ENCODE measurements at regions not wholly inside any gene's neighbourhood (a gene's known extent, or its start where the extent isn't known, plus 50 kb on each side); places are given as distances from the start of the nearest gene placed in this dataset.
A peak's percentile ranks its signal among the peaks of the same experiment; 100 is the strongest.

GRCh38 chr3:24773798-24774197 is 279.1 kb upstream of the THRB start:
- no peaks in the 10 kb centered on the region for H3K4me1 ChIP-seq (ENCODE audit: control insufficient read depth, insufficient read depth, low read length)
- ChIA-PET SMC1A (ENCODE audit: uncharacterized antibody, unreplicated experiment) (interaction anchor here (1.0 kb wide), 1 partner anchor 260 kb away, joined by 6 read pairs; no protein-coding TSS in a partner anchor), POLR2A (no interaction called here), RAD21 (ENCODE audit: unreplicated experiment) (interaction anchor here (1.0 kb wide), 2 partner anchors 260 to 818 kb away, joined by 4 to 6 read pairs; no protein-coding TSS in a partner anchor), CTCF (interaction anchor here (0.6 to 6.4 kb wide), 7 partner anchors 10 to 820 kb away, joined by 3 to 66 read pairs (median 6); no protein-coding TSS in a partner anchor)
- no peak overlapping the region for H3K27ac ChIP-seq (ENCODE audit: control insufficient read depth, insufficient read depth)
- no peaks in the 10 kb centered on the region for H3K79me2 ChIP-seq (ENCODE audit: control insufficient read depth, insufficient read depth, low read length)
- WGBS (ENCODE audit: insufficient coverage, insufficient replicate concordance, low lambda C conversion rate, missing lambda C conversion rate): 1% methylated on average over 4 of the region's 4 CpGs
- no peak overlapping the region for H3K4me3 ChIP-seq
- FAIRE-seq: no peak
- TF ChIP-seq MXI1 (IDR thresholded peaks at IDR 0.05; ENCODE audit: low read depth, low read length): no peak
- TF ChIP-seq SMC3 (IDR thresholded peaks at IDR 0.05; ENCODE audit: borderline replicate concordance, low read length): peak; percentile 61
- peak; percentile 66 to 75 (median 66) for TF ChIP-seq CTCF (IDR thresholded peaks at IDR 0.05 in 2 of 3, conservative IDR thresholded peaks at IDR 0.05 in 1 of 3; ENCODE audit: control insufficient read depth in 2 of 3, extremely low read depth in 1 of 3, insufficient read depth in 1 of 3, low read depth in 3 of 3, low read length in 3 of 3)
- TF ChIP-seq, protein P1, sequence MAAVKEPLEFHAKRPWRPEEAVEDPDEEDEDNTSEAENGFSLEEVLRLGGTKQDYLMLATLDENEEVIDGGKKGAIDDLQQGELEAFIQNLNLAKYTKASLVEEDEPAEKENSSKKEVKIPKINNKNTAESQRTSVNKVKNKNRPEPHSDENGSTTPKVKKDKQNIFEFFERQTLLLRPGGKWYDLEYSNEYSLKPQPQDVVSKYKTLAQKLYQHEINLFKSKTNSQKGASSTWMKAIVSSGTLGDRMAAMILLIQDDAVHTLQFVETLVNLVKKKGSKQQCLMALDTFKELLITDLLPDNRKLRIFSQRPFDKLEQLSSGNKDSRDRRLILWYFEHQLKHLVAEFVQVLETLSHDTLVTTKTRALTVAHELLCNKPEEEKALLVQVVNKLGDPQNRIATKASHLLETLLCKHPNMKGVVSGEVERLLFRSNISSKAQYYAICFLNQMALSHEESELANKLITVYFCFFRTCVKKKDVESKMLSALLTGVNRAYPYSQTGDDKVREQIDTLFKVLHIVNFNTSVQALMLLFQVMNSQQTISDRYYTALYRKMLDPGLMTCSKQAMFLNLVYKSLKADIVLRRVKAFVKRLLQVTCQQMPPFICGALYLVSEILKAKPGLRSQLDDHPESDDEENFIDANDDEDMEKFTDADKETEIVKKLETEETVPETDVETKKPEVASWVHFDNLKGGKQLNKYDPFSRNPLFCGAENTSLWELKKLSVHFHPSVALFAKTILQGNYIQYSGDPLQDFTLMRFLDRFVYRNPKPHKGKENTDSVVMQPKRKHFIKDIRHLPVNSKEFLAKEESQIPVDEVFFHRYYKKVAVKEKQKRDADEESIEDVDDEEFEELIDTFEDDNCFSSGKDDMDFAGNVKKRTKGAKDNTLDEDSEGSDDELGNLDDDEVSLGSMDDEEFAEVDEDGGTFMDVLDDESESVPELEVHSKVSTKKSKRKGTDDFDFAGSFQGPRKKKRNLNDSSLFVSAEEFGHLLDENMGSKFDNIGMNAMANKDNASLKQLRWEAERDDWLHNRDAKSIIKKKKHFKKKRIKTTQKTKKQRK (IDR thresholded peaks at IDR 0.05; ENCODE audit: low read depth, low read length): no peak
- TF ChIP-seq YBX1 (IDR thresholded peaks at IDR 0.05): no peak
- TF ChIP-seq STAT1 (conservative IDR thresholded peaks at IDR 0.05): no peak
- TF ChIP-seq RAD21 (IDR thresholded peaks at IDR 0.05; ENCODE audit: insufficient read depth, low read depth, low read length): peak; percentile 79
- BruUV-seq (replicated peaks): no TSS peak
- no peak for DNase-seq (ENCODE audit: low read depth, low spot score)
- H3K9me3 ChIP-seq (replicated peaks; ENCODE audit: control insufficient read depth, insufficient read depth, low read length): no peaks in the 10 kb centered on the region
- H3K4me2 ChIP-seq (ENCODE audit: control insufficient read depth, insufficient read depth): no peak overlapping the region
- no peak overlapping the region for H3K9ac ChIP-seq (ENCODE audit: control insufficient read depth, insufficient read depth, low read length)
- H2AFZ ChIP-seq (ENCODE audit: control insufficient read depth, low read depth, low read length): no peak overlapping the region
- H4K20me1 ChIP-seq (ENCODE audit: control insufficient read depth, insufficient read depth): no peaks in the 10 kb centered on the region
- in situ Hi-C loops (cut with MboI) (loop anchor here (5.0 to 10.0 kb wide), 2 partner anchors 259 to 821 kb away; no protein-coding TSS in a partner anchor), intact Hi-C loops (cut with micrococcal nuclease; ENCODE audit: unreplicated experiment) (loop anchor here (1.0 to 10.0 kb wide), 4 partner anchors 189 to 819 kb away; no protein-coding TSS in a partner anchor)
- H3K27me3 ChIP-seq (replicated peaks in 1 of 2; ENCODE audit: control insufficient read depth in 2 of 2, insufficient read depth in 2 of 2, low read length in 1 of 2): no peaks in the 10 kb centered on the region
- peak; percentile 91 for ATAC-seq
- H3K36me3 ChIP-seq (ENCODE audit: control insufficient read depth in 2 of 2, insufficient read depth in 2 of 2, low read length in 1 of 2): no peaks in the 10 kb centered on the region

All from GM12878 (cell line).